ENCODE measurements at regions not wholly inside any gene's neighbourhood (a gene's known extent, or its start where the extent isn't known, plus 50 kb on each side); places are given as distances from the start of the nearest gene placed in this dataset.

DNA sequence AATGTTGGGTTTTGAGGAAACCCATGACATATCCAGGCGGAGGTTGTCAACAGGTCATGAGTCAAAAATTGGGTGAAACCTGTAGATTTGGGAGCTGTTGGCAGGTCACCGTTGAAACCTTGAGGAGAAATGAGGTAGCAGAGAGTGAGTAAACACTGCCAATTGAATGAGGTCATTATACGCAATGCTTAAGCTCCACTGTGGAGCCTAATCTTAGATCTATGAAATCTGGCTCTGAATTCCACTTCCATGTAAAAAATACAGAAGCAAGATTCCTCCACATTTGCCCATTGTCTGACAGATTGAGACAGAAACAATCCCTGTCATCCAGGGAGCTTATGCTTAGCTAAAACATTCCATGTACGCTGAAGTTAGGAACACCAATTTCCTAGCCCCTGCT is 76.0 kb upstream of the IL6 start:
- H3K27ac ChIP-seq, result no peak overlapping the region
- no peak for DNase-seq (ENCODE audit: low spot score)
- TF ChIP-seq, protein P1, sequence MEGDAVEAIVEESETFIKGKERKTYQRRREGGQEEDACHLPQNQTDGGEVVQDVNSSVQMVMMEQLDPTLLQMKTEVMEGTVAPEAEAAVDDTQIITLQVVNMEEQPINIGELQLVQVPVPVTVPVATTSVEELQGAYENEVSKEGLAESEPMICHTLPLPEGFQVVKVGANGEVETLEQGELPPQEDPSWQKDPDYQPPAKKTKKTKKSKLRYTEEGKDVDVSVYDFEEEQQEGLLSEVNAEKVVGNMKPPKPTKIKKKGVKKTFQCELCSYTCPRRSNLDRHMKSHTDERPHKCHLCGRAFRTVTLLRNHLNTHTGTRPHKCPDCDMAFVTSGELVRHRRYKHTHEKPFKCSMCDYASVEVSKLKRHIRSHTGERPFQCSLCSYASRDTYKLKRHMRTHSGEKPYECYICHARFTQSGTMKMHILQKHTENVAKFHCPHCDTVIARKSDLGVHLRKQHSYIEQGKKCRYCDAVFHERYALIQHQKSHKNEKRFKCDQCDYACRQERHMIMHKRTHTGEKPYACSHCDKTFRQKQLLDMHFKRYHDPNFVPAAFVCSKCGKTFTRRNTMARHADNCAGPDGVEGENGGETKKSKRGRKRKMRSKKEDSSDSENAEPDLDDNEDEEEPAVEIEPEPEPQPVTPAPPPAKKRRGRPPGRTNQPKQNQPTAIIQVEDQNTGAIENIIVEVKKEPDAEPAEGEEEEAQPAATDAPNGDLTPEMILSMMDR (IDR thresholded peaks at IDR 0.05), result no peak
- H3K4me3 ChIP-seq, result no peak overlapping the region

DNA sequence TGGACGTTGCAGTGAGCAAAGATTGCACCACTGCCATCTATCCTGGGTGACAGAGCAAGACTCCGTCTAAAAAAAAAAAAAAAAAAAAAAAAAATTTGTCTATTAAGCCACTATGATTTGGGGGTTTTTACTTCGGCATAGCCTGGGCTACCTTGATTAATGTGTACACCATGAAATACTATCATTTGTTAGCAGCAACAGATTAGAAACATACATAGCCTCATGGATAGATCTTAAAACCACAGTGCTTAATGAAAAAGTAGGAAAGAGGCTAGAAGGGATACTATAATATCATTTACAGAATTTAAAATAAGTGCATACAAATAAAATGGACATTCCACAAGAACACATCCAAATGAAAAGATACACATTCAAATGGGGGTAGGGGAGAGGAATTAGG is 77.3 kb upstream of the IL6 start:
- no peak for DNase-seq (ENCODE audit: low spot score)
- TF ChIP-seq, protein P1 (IDR thresholded peaks at IDR 0.05), result no peak
- Histone ChIP-seq H3K27ac (no peak overlapping the region), H3K4me3 (no peak overlapping the region)

DNA sequence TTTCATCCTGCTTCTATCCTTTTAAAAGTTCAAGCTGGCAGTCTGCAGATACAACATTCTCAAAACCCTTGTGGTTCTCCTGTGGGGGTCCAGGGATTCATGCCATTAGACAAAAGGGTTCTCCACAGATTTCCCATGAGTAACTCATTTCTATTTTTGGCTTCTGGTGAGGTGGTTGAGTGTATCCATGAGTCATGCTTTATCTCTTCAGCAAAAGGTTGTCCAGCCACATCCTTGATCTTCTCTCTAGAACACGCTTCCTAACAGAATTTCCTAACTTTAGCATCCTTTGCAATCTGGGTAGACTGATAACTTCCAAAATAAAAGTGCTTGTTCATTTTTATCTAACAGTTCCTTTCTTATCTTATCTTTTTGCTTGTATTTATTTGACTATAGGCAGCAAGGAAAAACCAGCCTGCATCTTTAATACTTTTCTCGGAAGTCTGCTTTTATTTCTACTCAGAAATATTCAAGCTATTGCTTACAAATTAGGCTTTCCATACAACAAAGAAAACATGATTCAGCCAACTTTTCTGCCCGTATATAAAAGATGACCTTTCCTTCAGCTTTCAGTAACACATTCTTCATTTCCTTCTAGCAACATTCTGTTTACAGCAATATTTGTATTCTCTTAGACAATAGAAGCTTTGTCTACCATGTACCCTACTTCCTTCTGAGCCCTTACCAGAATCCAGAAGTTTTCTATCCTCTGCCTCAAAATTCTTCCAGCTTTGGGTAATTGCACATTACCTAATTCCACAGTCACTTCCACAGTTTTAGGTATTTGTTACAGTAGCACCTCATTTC is 79.3 kb upstream of the IL6 start:
- TF ChIP-seq, protein P1 (IDR thresholded peaks at IDR 0.05), result no peak
- Histone ChIP-seq H3K4me3 (no peak overlapping the region), H3K27ac (no peak overlapping the region)
- DNase-seq (ENCODE audit: low spot score), result no peak

DNA sequence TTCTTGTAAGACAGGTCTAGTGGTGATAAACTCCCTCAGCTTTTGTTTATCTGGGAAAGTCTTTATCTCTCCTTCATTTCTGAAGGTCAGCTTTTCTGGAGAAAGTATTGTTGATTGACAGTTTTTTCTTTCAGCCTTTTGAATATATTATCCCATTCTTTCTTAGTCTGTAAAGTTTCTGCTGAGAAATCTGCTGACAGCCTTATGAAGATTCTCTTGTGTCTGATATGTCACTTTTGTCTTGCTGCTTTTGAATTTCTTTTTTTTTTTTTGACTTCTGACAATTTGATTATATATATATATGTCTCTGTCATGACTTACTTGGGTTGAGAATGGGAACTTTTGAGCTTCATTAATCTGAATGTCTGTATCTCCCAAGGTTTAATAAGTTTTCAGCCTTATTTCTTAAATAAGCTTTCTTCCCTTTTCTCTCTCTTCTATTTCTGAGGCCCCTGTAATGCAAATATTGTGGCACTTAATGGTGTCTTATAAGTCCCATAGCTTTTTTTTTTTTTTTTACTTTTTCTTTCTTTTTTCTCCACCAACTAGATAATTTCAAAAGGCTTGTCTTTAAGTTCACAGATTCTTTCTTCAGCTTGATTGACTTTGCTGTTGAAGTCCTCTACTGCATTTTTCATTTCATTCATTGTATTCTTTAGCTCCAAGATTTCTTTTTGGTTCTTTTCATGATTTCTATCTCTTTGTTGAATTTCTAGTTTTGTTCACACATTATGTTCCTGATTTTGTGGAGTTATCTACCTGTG is 81.4 kb upstream of the IL6 start:
- DNase-seq (ENCODE audit: low spot score), result no peak
- H3K27ac ChIP-seq, result no peak overlapping the region
- no peak overlapping the region for H3K4me3 ChIP-seq
- TF ChIP-seq, protein P1 (IDR thresholded peaks at IDR 0.05), result no peak

DNA sequence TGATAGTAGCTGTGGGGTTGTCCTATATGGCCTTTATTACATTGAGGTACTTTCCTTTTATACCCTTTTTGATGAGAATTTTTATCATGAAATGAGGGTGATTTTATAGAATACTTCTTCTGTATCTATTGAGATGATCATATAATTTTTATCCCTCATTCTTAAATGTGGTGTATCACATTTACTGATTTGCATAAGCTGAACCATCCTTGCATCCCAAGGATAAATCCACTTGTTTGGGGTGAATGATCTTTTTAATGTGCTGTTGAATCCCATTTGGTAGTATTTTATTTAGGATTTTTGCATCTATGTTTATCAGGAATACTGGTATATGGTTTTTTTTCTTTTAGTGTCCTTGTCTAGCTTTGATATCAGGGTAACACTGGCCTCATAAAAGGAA is 84.5 kb upstream of the IL6 start:
- TF ChIP-seq, protein P1 (IDR thresholded peaks at IDR 0.05), result no peak
- H3K27ac ChIP-seq, result no peak overlapping the region
- no peak for DNase-seq (ENCODE audit: low spot score)
- no peak overlapping the region for H3K4me3 ChIP-seq

DNA sequence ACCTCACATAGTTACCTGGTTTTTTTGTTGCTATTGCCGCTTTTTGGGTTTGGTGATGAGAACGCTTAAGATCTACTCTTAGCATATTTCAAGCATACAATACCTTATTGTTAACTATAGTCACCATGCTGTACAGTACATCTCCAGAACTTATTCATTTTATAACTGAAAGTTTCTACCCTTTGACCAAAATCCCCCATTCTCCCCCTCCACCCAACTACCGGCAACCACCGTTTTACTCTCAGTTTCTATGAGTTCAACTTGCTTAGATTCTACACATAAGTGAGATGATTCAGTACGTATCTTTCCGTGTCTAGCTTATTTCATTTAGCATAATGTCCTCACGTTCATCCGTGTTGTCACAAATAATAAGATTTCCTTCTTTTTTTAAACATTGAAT is 86.7 kb upstream of the IL6 start:
- no peak for DNase-seq (ENCODE audit: low spot score)

More for the DNA sequence above, 86.7 kb upstream of the IL6 start:
- no peak overlapping the region for H3K4me3 ChIP-seq
- H3K27ac ChIP-seq, result no peak overlapping the region
- TF ChIP-seq, protein P1 (IDR thresholded peaks at IDR 0.05), result no peak

All from coronary artery (tissue), 2 donors.